Activated naive CD8-positive, alpha-beta T cell treated with anti-CD3 and anti-CD28 coated beads for 36 hours (primary cell): ENCODE measurements at regions not wholly inside any gene's neighbourhood (a gene's known extent, or its start where the extent isn't known, plus 50 kb on each side); places are given as distances from the start of the nearest gene placed in this dataset.
"Not testable (repeated sequence)": the region's sequence is repeated elsewhere in the genome, so short reads cannot be mapped to it uniquely, and the experiment has no call there.

Experiments
- DNase-seq: peaks from one replicate; pipeline ENCODE4 v3.0.0; 2021
- H3K27ac Mint-ChIP-seq: one replicate; pipeline ENCODE4 v1.8.0; 2022; ENCODE audit warnings: mild to moderate bottlenecking, moderate library complexity, mixed read lengths
- H3K27me3 Mint-ChIP-seq: one replicate; pipeline ENCODE4 v1.8.0; 2022; ENCODE audit warnings: mild to moderate bottlenecking, mixed read lengths
- H3K36me3 Mint-ChIP-seq: one replicate; pipeline ENCODE4 v1.8.0; 2021; ENCODE audit warnings: mild to moderate bottlenecking, mixed read lengths
- H3K4me1 Mint-ChIP-seq: one replicate; pipeline ENCODE4 v1.8.0; 2021; ENCODE audit warnings: mixed read lengths
- H3K4me3 Mint-ChIP-seq: one replicate; pipeline ENCODE4 v1.8.0; 2022; ENCODE audit warnings: mild to moderate bottlenecking, moderate library complexity, mixed read lengths
- H3K9me3 Mint-ChIP-seq: one replicate; pipeline ENCODE4 v1.8.0; 2022; ENCODE audit warnings: mixed read lengths

DNA sequence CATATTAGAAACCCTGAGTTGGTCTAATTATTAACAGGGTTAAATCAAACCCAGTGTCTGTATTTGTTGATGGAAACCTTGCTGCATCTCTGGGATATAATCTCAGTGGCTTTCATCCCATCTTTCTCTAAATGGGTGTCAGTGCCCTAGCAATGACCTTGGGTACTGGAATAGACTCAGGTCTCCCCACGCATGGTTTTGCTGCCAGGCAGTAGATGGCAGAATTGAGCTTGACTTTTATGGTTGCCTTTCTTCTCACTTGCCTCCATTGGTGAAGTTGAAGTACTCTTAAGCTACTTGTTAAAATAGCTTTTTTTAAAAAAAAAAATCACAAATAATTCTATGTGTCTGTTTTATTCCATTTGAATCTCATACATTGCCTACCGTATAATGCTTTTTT lies 81.8 kb upstream of the HMCN1 start:
- no peaks in the 10 kb centered on the region for H3K27me3 Mint-ChIP-seq
- H3K9me3 Mint-ChIP-seq: peaks cover 4% of the 10 kb centered on the region
- peaks cover 9% of the 10 kb centered on the region for H3K4me1 Mint-ChIP-seq
- H3K36me3 Mint-ChIP-seq: peaks cover 1% of the 10 kb centered on the region
- no peak overlapping the region for H3K4me3 Mint-ChIP-seq
- no peak for DNase-seq
- no peak overlapping the region for H3K27ac Mint-ChIP-seq

DNA sequence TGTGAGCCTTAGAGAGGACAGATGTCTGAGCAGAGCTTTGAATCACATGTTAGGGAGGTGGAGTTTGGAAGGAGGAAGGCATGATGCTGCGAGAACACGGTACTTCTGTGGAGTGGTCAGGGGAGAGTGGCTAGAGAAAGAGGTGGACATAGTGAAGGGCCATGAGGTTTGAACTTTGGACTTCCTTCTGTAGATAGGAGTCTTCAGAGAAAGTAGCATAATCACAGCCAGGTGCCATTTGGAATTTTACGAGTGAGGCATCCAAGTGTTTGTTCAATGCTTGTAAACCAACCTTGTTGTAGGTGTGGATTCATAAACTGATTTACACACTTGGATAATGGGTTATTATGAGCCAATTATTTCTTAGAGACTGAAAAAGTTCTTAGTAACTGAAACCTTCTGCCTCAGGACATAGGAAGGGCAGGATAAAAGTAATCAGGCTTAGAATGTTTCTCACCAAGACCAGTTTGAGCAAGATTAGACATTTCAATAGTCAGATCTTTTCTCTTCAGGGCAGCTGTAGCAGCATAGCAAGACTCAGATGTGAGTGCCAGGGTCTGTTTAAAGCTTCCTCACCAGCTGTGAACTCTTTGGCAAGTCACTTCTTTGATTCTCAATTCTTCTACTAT lies 83.5 kb upstream of the HMCN1 start:
- no peak overlapping the region for H3K27ac Mint-ChIP-seq
- no peaks in the 10 kb centered on the region for H3K27me3 Mint-ChIP-seq
- no peak for DNase-seq
- peaks cover 3% of the 10 kb centered on the region for H3K36me3 Mint-ChIP-seq
- H3K4me1 Mint-ChIP-seq: peaks cover 24% of the 10 kb centered on the region
- no peak overlapping the region for H3K4me3 Mint-ChIP-seq
- H3K9me3 Mint-ChIP-seq: peaks cover 5% of the 10 kb centered on the region

DNA sequence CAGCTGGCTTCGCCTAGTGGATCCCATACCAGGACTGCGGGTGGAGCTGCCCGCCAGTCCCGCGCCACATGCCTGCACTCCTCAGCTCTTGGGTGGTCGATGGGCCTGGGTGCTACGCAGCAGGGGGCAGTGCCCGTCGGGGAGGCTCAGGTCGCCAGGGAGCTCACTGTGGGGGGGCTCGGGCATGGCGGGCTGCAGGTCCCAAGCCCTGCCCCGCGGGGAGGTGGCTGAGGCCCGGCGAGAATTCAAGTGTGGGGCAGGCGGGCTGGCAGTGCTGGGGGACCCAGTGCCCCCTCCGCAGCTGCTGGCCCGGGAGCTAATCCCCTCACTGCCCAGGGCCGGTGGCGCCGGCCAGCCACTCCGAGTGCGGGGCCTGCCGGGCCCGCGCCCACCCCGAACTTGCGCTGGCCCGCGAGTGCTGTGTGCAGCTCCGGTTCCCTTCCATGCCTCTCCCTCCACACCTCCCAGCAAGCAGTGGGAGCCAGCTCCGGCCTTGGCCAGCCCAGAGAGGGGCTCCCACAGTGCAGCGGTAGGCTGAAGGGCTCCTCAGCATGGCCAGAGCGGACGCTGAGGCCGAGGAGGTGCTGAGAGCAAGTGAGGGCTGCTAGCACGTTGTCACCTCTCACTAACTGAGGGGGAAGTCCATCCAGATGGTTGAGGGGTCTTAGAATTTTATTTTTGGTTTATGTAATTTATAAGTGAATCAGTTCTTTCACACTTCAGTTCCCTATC lies 85.2 kb upstream of the HMCN1 start:
- H3K4me3 Mint-ChIP-seq: no peak overlapping the region
- peaks cover 3% of the 10 kb centered on the region for H3K36me3 Mint-ChIP-seq
- no peak for DNase-seq
- peaks cover 11% of the 10 kb centered on the region for H3K9me3 Mint-ChIP-seq
- H3K27me3 Mint-ChIP-seq: no peaks in the 10 kb centered on the region
- no peak overlapping the region for H3K27ac Mint-ChIP-seq
- H3K4me1 Mint-ChIP-seq: peaks cover 39% of the 10 kb centered on the region

DNA sequence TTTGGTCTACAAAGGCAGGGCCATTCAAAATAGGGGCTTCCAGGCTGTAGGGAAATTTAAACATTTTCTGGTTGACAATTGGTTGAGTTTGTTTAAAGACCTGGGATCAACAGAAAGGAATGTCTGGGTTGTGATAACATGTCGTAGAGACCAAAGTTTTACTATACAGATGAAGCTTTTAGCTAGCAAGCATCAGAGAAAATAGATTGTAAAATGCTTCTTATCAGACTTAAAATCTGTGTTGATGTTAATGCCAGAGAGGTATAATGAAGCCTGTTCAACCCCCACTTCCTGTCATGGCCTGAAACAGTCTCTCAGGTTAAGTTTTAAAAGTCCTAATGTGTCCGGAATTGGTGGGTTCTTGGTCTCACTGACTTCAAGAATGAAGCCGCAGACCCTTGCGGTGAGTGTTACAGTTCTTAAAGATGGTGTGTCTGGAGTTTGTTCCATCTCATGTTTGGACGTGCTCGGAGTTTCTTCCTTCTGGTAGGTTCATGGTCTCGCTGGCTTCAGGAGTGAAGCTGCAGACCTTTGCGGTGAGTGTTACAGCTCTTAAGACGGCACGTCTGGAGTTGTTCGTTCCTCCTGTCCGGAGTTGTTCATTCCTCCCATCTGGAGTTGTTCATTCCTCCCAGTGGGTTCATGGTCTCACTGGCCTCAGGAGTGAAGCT lies 86.5 kb upstream of the HMCN1 start:
- H3K9me3 Mint-ChIP-seq: peaks cover 13% of the 10 kb centered on the region
- H3K27ac Mint-ChIP-seq: peak overlapping the region; percentile 49
- DNase-seq, H3K36me3 Mint-ChIP-seq, H3K4me3 Mint-ChIP-seq, H3K27me3 Mint-ChIP-seq: not testable (repeated sequence)
- H3K4me1 Mint-ChIP-seq: peaks cover 41% of the 10 kb centered on the region

DNA sequence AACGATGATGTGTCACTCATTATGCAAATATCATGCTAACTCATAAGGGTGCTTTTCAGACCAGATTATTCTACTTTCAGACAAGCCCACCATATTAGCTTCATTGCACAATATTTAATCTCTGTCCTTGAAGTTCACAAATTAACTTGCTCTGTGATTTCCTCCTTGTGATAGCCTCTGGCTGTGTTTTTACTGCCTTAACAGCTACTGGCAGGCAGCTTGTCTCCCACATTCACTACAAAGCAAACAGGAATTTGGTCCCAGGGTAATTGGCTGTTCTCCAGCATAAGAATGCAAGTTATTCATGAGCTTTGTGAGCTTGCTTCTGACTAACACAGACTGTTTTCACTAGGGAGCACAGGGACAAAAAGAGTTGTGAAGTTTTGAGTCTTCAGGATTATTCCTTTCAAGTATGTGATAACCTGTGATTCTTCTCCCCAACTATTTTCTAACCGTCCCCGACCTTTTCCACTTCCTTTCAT lies 87.9 kb upstream of the HMCN1 start:
- peak overlapping the region; percentile 70 for H3K27ac Mint-ChIP-seq

DNA sequence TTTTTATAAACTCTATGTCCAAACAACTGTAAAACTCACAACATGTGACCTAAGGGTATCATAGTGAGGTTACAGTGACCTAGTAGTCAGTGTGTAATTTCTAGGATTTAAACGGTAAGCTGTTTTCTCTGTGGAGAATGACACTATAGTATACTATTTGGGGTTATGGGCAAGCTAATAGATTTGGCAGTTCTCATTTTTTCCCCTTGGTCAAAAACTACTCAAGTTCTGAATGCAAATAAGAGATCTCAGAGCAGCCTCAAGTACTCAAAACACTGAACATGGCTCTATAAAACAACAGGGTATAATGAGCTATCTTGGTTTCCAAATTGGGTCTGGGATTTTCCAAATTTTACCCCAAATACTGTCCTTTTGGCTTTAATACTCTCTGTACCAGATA lies 88.5 kb upstream of the HMCN1 start:
- H3K4me3 Mint-ChIP-seq: no peak overlapping the region
- peak overlapping the region; percentile 70 for H3K27ac Mint-ChIP-seq
- peaks cover 13% of the 10 kb centered on the region for H3K9me3 Mint-ChIP-seq
- H3K27me3 Mint-ChIP-seq: no peaks in the 10 kb centered on the region
- H3K4me1 Mint-ChIP-seq: peaks cover 41% of the 10 kb centered on the region
- no peak for DNase-seq
- peaks cover 4% of the 10 kb centered on the region for H3K36me3 Mint-ChIP-seq

More for the DNA sequence above, 87.9 kb upstream of the HMCN1 start:
- Mint-ChIP-seq H3K9me3 (peaks cover 13% of the 10 kb centered on the region), H3K27me3 (no peaks in the 10 kb centered on the region), H3K4me3 (no peak overlapping the region), H3K36me3 (peaks cover 4% of the 10 kb centered on the region), H3K4me1 (peaks cover 41% of the 10 kb centered on the region)
- no peak for DNase-seq

DNA sequence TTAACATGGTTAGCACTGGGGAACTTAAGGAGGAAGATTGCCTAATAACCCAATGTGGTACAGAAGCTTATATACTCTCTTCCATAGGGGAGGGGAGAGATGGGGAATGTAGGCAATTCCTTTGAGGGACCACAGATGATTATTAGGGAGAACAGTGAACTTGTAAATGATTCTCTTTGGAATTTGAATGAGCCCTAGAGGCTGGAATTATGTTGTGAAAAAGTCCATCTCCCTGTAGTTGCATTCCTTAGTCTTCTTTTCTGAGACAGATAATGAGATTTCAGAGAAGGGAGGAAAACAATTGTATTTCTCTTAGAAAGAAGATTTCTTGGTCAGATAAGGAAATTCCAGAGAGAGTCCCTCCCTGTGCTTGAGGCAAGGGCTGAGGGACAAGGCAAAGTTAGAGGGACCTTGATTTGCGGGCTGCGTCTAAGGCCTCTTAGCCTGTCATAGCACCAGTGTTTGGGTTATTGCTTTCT lies 89.0 kb upstream of the HMCN1 start:
- Mint-ChIP-seq H3K4me3 (no peak overlapping the region), H3K36me3 (peaks cover 4% of the 10 kb centered on the region), H3K27me3 (no peaks in the 10 kb centered on the region), H3K4me1 (peaks cover 41% of the 10 kb centered on the region), H3K9me3 (peaks cover 15% of the 10 kb centered on the region), H3K27ac (no peak overlapping the region)
- DNase-seq: no peak

DNA sequence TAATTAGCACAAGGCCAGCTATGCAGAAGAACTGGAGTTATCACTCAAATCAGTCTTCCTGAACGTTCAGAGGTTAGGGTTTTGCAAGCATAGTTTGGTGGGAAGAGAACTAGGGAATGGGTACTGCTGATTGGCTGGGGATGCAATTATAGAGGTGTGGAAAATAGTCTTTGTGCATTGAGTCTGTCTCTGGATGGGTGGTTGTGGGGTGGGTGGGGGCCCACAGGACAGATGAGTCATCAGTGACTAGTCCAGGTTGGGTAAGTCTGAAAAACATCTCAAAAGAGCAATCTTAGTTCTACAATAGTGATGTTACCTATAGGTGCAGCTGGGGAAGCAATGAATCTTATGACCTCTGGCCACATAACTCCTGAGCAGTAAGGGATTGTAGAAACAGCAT lies 89.7 kb upstream of the HMCN1 start:
- no peak overlapping the region for H3K27ac Mint-ChIP-seq
- H3K9me3 Mint-ChIP-seq: peaks cover 15% of the 10 kb centered on the region
- no peak overlapping the region for H3K4me3 Mint-ChIP-seq
- H3K36me3 Mint-ChIP-seq: peaks cover 4% of the 10 kb centered on the region
- DNase-seq: no peak
- peaks cover 41% of the 10 kb centered on the region for H3K4me1 Mint-ChIP-seq
- H3K27me3 Mint-ChIP-seq: no peaks in the 10 kb centered on the region

DNA sequence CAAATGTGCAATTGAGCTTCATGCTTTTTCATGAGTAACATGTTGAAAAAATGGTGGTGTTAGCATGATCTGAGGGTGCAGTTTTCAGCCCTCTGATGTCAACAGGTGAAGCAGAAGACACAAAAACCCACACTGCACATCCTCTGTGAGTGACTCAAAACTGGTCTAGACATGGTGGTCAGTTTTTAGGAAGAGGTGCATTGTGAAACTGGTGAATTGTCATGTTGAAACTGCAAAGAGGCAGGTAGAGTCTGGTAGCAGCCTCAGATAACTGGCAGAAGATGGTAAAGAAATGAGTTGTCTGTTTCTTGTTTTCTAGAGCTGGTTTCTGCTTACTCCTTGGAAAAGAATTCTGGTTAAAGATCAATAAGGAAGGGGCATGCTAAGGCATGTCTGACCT lies 97.3 kb upstream of the HMCN1 start:
- H3K36me3 Mint-ChIP-seq: peaks cover 13% of the 10 kb centered on the region
- H3K9me3 Mint-ChIP-seq: peaks cover 16% of the 10 kb centered on the region
- peak; percentile 36 for DNase-seq
- peak overlapping the region; percentile 52 for H3K27ac Mint-ChIP-seq
- no peak overlapping the region for H3K4me3 Mint-ChIP-seq
- H3K27me3 Mint-ChIP-seq: peaks cover 4% of the 10 kb centered on the region
- H3K4me1 Mint-ChIP-seq: peaks cover 8% of the 10 kb centered on the region

DNA sequence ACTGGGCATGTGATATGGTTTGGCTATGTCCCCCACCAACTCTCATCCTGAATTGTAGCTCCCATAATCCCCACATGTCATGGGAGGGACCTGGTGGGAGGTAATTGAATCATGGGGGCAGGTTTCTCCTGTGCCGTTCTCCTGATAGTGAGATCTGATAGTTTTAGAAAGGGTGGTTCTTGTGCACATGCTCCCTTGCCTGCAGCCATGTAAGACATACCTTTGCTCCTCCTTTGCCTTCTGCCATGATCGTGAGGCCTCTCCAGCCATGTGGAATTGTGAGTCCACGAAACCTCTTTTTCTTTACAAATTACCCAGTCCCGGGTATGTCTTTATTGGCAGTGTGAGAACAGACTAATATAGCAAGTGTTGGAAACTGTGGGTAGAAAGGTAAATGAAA lies 99.5 kb upstream of the HMCN1 start:
- H3K27ac Mint-ChIP-seq: no peak overlapping the region
- peaks cover 8% of the 10 kb centered on the region for H3K4me1 Mint-ChIP-seq
- H3K9me3 Mint-ChIP-seq: peaks cover 14% of the 10 kb centered on the region
- peaks cover 13% of the 10 kb centered on the region for H3K36me3 Mint-ChIP-seq
- H3K4me3 Mint-ChIP-seq: no peak overlapping the region
- peaks cover 4% of the 10 kb centered on the region for H3K27me3 Mint-ChIP-seq
- DNase-seq: no peak

DNA sequence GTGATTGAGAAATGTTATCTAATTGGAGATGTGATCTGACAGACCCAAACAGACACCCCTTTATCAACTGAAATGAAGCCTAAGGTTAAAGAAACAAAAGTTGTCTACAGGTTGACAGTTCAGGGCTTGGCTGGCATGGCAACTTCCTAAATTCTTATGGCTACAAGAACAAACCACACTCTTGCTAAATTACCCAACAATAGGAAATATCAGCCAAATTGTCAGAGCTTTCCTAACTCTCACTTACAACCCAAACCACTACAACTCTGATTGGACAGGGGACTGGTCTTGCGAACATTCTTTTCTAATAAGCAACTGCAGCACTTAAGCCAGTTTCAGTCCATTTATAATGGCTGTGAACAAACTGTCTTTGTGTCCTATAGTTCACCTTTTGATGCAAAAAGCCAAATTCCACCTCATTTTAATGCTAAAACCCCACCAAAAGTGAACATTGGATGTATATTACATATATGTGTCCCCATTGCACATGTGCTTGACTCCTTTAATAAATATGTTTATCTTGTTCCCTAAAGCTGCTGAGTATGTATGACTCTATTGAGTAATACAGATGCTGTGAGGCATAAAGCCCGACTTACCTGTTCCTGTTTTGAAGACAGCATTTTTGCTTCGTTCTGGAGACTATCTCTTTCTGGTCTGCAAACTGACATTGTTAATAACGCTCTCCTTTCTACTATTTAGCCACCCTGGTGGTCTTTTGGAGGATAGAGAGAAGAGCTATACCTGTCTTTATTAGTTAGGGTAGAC lies 101.3 kb upstream of the HMCN1 start:
- H3K27ac Mint-ChIP-seq: no peak overlapping the region

DNA sequence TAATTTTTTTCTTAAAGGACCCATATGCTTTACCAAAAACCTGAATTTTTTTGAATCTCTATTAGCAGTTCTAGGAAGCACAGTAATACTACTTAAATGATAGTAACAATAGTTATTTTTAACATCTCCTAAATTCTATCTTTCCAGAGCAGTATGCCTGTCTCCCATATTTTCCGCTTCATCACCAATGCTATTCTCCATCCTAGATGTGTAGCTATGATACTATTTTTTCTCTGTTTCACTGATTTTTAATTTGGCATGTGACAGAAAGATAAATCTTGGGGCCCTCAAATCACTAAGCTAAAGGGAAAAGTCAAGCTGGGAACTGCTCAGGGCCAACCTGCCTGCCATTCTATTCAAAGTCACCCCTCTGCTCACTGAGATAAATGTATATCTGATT lies 102.3 kb upstream of the HMCN1 start:
- no peak for DNase-seq
- Mint-ChIP-seq H3K27me3 (no peaks in the 10 kb centered on the region), H3K4me3 (no peak overlapping the region), H3K36me3 (peaks cover 6% of the 10 kb centered on the region), H3K4me1 (peaks cover 10% of the 10 kb centered on the region), H3K9me3 (peaks cover 7% of the 10 kb centered on the region), H3K27ac (no peak overlapping the region)

More for the DNA sequence above, 101.3 kb upstream of the HMCN1 start:
- Mint-ChIP-seq H3K4me1 (peaks cover 12% of the 10 kb centered on the region), H3K4me3 (no peak overlapping the region), H3K27me3 (no peaks in the 10 kb centered on the region), H3K36me3 (peaks cover 8% of the 10 kb centered on the region), H3K9me3 (peaks cover 9% of the 10 kb centered on the region)
- DNase-seq: no peak

DNA sequence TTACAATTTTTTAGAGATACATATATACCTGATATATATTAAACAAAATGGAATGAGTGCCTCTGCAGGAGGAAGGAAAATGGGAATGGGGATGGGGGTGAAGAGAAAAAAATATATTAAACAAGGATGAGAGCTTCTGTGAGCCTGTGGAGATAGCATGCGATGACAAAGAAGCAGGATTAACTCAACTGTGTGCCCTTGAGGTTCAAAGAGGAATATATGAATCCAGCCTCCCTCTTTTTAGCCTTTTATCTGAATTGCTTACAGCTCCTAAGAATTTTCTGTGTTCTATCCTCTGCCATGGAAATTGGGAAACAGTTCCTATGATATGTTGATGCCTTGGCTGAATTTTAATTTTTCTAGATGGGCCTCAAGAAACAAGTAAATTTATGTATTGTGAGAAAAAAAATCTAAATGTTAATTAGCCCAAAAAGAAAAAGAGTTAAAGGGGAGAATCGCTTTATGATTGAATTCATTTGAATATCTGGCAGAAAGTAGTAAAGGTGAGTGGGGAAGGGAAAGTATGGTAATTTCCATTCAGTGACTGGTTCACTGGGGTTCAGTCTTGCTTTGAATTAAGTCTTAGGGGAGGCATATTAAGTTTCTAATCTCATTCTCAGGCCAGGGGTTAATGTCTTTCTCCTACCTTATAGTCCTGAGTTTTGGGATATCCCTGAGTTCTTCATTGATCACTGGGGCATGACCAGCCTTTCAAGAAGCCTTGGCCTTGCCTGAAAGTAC lies 106.3 kb upstream of the HMCN1 start:
- peaks cover 5% of the 10 kb centered on the region for H3K4me1 Mint-ChIP-seq
- H3K27ac Mint-ChIP-seq: no peak overlapping the region
- H3K27me3 Mint-ChIP-seq: no peaks in the 10 kb centered on the region
- no peak for DNase-seq
- H3K9me3 Mint-ChIP-seq: peaks cover 1% of the 10 kb centered on the region
- no peak overlapping the region for H3K4me3 Mint-ChIP-seq
- no peaks in the 10 kb centered on the region for H3K36me3 Mint-ChIP-seq

DNA sequence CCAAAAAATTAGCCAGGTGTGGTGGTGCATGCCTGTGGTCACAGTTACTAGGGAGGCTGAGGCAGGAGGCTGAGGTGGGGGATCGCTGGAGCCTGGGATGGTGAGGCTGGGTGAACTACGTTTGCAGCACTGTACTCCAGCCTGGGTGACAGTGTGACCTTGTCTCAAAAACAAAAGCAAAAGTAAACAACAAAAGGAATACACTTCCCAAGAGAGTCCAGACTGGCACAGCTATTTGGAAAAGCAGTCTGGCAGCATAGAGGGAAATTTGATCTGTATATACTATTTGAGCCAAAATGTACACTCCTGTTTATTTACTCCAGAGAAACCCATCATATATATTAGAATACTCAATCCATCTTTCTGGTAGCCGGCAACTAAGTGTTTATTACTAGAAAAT lies 107.0 kb upstream of the HMCN1 start:
- no peaks in the 10 kb centered on the region for H3K27me3 Mint-ChIP-seq
- no peak for DNase-seq
- H3K36me3 Mint-ChIP-seq: no peaks in the 10 kb centered on the region
- H3K27ac Mint-ChIP-seq: no peak overlapping the region
- H3K4me3 Mint-ChIP-seq: no peak overlapping the region
- peaks cover 3% of the 10 kb centered on the region for H3K9me3 Mint-ChIP-seq
- peaks cover 5% of the 10 kb centered on the region for H3K4me1 Mint-ChIP-seq
